Spleen (tissue), 11 donors: ENCODE measurements at regions not wholly inside any gene's neighbourhood (a gene's known extent, or its start where the extent isn't known, plus 50 kb on each side); places are given as distances from the start of the nearest gene placed in this dataset.

Experiments used
- DNase-seq: peaks from one replicate; pipeline ENCODE4 v3.0.0-alpha.2; 2020
- H3K27ac ChIP-seq, 8 donors: fragments of 200-600 bp; sonication (generic) in 7 of 8; 1 replicate in 4 of 8; 2 replicates in 4 of 8; pipeline versions ENCODE4 v1.5.0 to v1.8.0; 2016 to 2021; ENCODE audit warnings: inconsistent platforms in 4 of 8, mild to moderate bottlenecking in 4 of 8, moderate library complexity in 1 of 8
- H3K27me3 ChIP-seq, 7 donors: fragments of 200-600 bp; sonication (generic) in 6 of 7; replicated peaks in 1 of 7; 1 replicate in 4 of 7; 2 replicates in 3 of 7; pipeline versions ENCODE4 v1.5.0 to v1.8.0; 2016 to 2021; ENCODE audit warnings: inconsistent platforms in 3 of 7, mild to moderate bottlenecking in 1 of 7
- H3K36me3 ChIP-seq, 6 donors: fragments of 200-600 bp; sonication (generic) in 5 of 6; 1 replicate in 4 of 6; 2 replicates in 2 of 6; pipeline versions ENCODE4 v1.5.0 to v1.8.0; 2016 to 2021; ENCODE audit warnings: inconsistent platforms in 2 of 6
- H3K4me1 ChIP-seq, 6 donors: fragments of 200-600 bp; sonication (generic) in 5 of 6; 1 replicate in 3 of 6; 2 replicates in 3 of 6; pipeline versions ENCODE4 v1.5.0 to v1.8.0; 2016 to 2021; ENCODE audit warnings: inconsistent platforms in 3 of 6
- H3K4me3 ChIP-seq, 8 donors: fragments of 200-600 bp; sonication (generic) in 7 of 8; 1 replicate in 4 of 8; 2 replicates in 4 of 8; pipeline versions ENCODE4 v1.5.0 to v1.8.0; 2016 to 2021; ENCODE audit warnings: inconsistent platforms in 4 of 8, mild to moderate bottlenecking in 4 of 8, moderate library complexity in 2 of 8
- H3K9me3 ChIP-seq, 8 donors: fragments of 200-600 bp; sonication (generic) in 7 of 8; 1 replicate in 4 of 8; 2 replicates in 4 of 8; pipeline versions ENCODE4 v1.5.0 to v1.8.0; 2016 to 2021; ENCODE audit warnings: inconsistent platforms in 4 of 8
- CTCF ChIP-seq, 11 experiments: fragments of 200-600 bp in 7 of 11; fragments of 450-650 bp in 4 of 11; sonication (generic) in 4 of 11; IDR thresholded peaks in 8 of 11; conservative IDR thresholded peaks in 3 of 11; 1 replicate in 7 of 11; 2 replicates in 4 of 11; pipeline versions ENCODE4 v1.4.0 to v1.8.0; 2016 to 2021; ENCODE audit warnings: antibody characterized with exemption in 11 of 11, inconsistent platforms in 4 of 11, mild to moderate bottlenecking in 1 of 11
- POLR2A ChIP-seq, 3 donors: fragments of 450-650 bp; IDR thresholded peaks; one replicate each; pipeline ENCODE4 v1.5.1; 2017; ENCODE audit warnings: antibody characterized with exemption in 3 of 3, mild to moderate bottlenecking in 1 of 3
- POLR2AphosphoS5 ChIP-seq, 3 donors: sonication (generic); formaldehyde crosslinking; IDR thresholded peaks; one replicate each; pipeline ENCODE4 v1.5.1; 2017; ENCODE audit warnings: antibody characterized with exemption in 3 of 3
- WGBS, 5 donors: extraction: QIAGEN DNeasy Blood & Tissue Kit in 3 of 5; methylation state at CpG; one replicate each; pipeline versions ENCODE4 v1.1.5 to v1.1.7; 2013 to 2018; 5-methylcytosine and 5-hydroxymethylcytosine counted together
- intact Hi-C: fragments of 100-400 bp; cut with DNase I; formaldehyde crosslinking; loops from one replicate; pipeline ENCODE4 v1.15.0; 2023; ENCODE audit warnings: low total_unique reads
- donor health status: healthy with polysubstance abuse.
- donor health status: DM: no; HTN: no; CAD: no; lungs with moderate emphysema.
- donor health status: DM: no; HTN: no; CAD: no.
- donor health status: Bipolar disorder and iron deficiency.
- donor health status: healthy.
- donor health status: DM: no; HTN: no; CAD: no.
- donor health status: DM: yes; HTN: yes; CAD: no.

- intact Hi-C loops: no loop called here
- H3K4me1 ChIP-seq: no peaks in the 10 kb centered on the region
- H3K36me3 ChIP-seq: no peaks in the 10 kb centered on the region
- no peak overlapping the region for H3K4me3 ChIP-seq
- WGBS, 5 donors: 71 to 88% (median 86%) methylated on average over 26 to 27 of the region's 27 CpGs
- no peak for DNase-seq
- H3K27ac ChIP-seq: no peak overlapping the region
- H3K9me3 ChIP-seq: no peaks in the 10 kb centered on the region
- no peak for TF ChIP-seq POLR2AphosphoS5 (IDR thresholded peaks at IDR 0.05)
- no peak for TF ChIP-seq POLR2A (IDR thresholded peaks at IDR 0.05)
- no peak for TF ChIP-seq CTCF (IDR thresholded peaks at IDR 0.05 in 8 of 11, conservative IDR thresholded peaks at IDR 0.05 in 3 of 11)
- H3K27me3 ChIP-seq: peaks cover 0 to 4% (median 0%) of the 10 kb centered on the region in 7 donors
Observed at GRCh38 chr12:115570069-115570777, 707.3 kb downstream of the MED13L start.

- Histone ChIP-seq H3K36me3 (no peaks in the 10 kb centered on the region), H3K27me3 (peaks cover 0 to 4% (median 0%) of the 10 kb centered on the region in 7 donors), H3K4me1 (no peaks in the 10 kb centered on the region), H3K9me3 (no peaks in the 10 kb centered on the region), H3K4me3 (no peak overlapping the region), H3K27ac (no peak overlapping the region)
- intact Hi-C loops: no loop called here
- TF ChIP-seq CTCF (IDR thresholded peaks at IDR 0.05 in 8 of 11, conservative IDR thresholded peaks at IDR 0.05 in 3 of 11) (no peak), POLR2A (IDR thresholded peaks at IDR 0.05) (no peak), POLR2AphosphoS5 (IDR thresholded peaks at IDR 0.05) (no peak)
- WGBS, 5 donors: 70 to 78% (median 75%) methylated on average over 9 of the region's 9 CpGs
- no peak for DNase-seq
Observed at GRCh38 chr12:115569345-115570068, 708.0 kb downstream of the MED13L start.

- 65 to 93% (median 83%) methylated on average over 5 of the region's 5 CpGs for WGBS, 5 donors
- Histone ChIP-seq H3K4me3 (no peak overlapping the region), H3K4me1 (no peaks in the 10 kb centered on the region), H3K27ac (no peak overlapping the region), H3K9me3 (peaks cover 0 to 8% (median 0%) of the 10 kb centered on the region in 8 donors), H3K27me3 (no peaks in the 10 kb centered on the region), H3K36me3 (no peaks in the 10 kb centered on the region)
- TF ChIP-seq CTCF (IDR thresholded peaks at IDR 0.05 in 8 of 11, conservative IDR thresholded peaks at IDR 0.05 in 3 of 11): no peak
- no peak for TF ChIP-seq POLR2AphosphoS5 (IDR thresholded peaks at IDR 0.05)
- TF ChIP-seq POLR2A (IDR thresholded peaks at IDR 0.05): no peak
- no peak for DNase-seq
- intact Hi-C loops: no loop called here
Observed at GRCh38 chr12:115558281-115558680, 719.2 kb downstream of the MED13L start.

- peaks cover 0 to 8% (median 0%) of the 10 kb centered on the region in 8 donors for H3K9me3 ChIP-seq
- no peaks in the 10 kb centered on the region for H3K4me1 ChIP-seq
- DNase-seq: no peak
- H3K27ac ChIP-seq: no peak overlapping the region
- WGBS, 5 donors: 83 to 92% (median 89%) methylated on average over 4 of the region's 4 CpGs
- no peaks in the 10 kb centered on the region for H3K27me3 ChIP-seq
- H3K4me3 ChIP-seq: no peak overlapping the region
- intact Hi-C loops: no loop called here
- H3K36me3 ChIP-seq: no peaks in the 10 kb centered on the region
- no peak for TF ChIP-seq CTCF (IDR thresholded peaks at IDR 0.05 in 8 of 11, conservative IDR thresholded peaks at IDR 0.05 in 3 of 11)
- TF ChIP-seq POLR2AphosphoS5 (IDR thresholded peaks at IDR 0.05): no peak
- no peak for TF ChIP-seq POLR2A (IDR thresholded peaks at IDR 0.05)
Observed at GRCh38 chr12:115553622-115554021, 723.9 kb downstream of the MED13L start.
